ENCODE measurements at regions not wholly inside any gene's neighbourhood (a gene's known extent, or its start where the extent isn't known, plus 50 kb on each side); places are given as distances from the start of the nearest gene placed in this dataset.

- in situ Hi-C loops (cut with HindIII; ENCODE audit: low pct_ligation_motif_present, low sequenced_read_pairs), result no loop called here
- no peaks in the 10 kb centered on the region for H3K36me3 ChIP-seq (replicated peaks)
- DNase-seq, result no peak
- H3K4me3 ChIP-seq (ENCODE audit: low read depth, low read length), result no peak overlapping the region
- no peak overlapping the region for H3K27ac ChIP-seq
- H3K27me3 ChIP-seq (replicated peaks), result no peaks in the 10 kb centered on the region
- no peak for TF ChIP-seq CTCF (IDR thresholded peaks at IDR 0.05; ENCODE audit: low read depth, low read length, missing control alignments)
These were observed 71.1 kb downstream of the MRM1 start for GRCh38 chr17:36672403-36672918.

- H3K27ac ChIP-seq, result no peak overlapping the region
- no peak for TF ChIP-seq CTCF (IDR thresholded peaks at IDR 0.05; ENCODE audit: low read depth, low read length, missing control alignments)
- no peak for DNase-seq
- no peaks in the 10 kb centered on the region for H3K36me3 ChIP-seq (replicated peaks)
- H3K27me3 ChIP-seq (replicated peaks), result no peaks in the 10 kb centered on the region
- in situ Hi-C loops (cut with HindIII; ENCODE audit: low pct_ligation_motif_present, low sequenced_read_pairs), result no loop called here
- no peak overlapping the region for H3K4me3 ChIP-seq (ENCODE audit: low read depth, low read length)
These were observed 71.7 kb downstream of the MRM1 start for GRCh38 chr17:36673068-36673467.

GRCh38 chr17:36673637-36674277, 72.4 kb downstream of the MRM1 start:
- no peak overlapping the region for H3K27ac ChIP-seq
- in situ Hi-C loops (cut with HindIII; ENCODE audit: low pct_ligation_motif_present, low sequenced_read_pairs), result no loop called here
- no peak overlapping the region for H3K4me3 ChIP-seq (ENCODE audit: low read depth, low read length)
- no peak for TF ChIP-seq CTCF (IDR thresholded peaks at IDR 0.05; ENCODE audit: low read depth, low read length, missing control alignments)
- H3K36me3 ChIP-seq (replicated peaks), result no peaks in the 10 kb centered on the region
- no peak for DNase-seq
- no peaks in the 10 kb centered on the region for H3K27me3 ChIP-seq (replicated peaks)

- no peaks in the 10 kb centered on the region for H3K36me3 ChIP-seq (replicated peaks)
- no peaks in the 10 kb centered on the region for H3K27me3 ChIP-seq (replicated peaks)
- no peak overlapping the region for H3K27ac ChIP-seq
- in situ Hi-C loops (cut with HindIII; ENCODE audit: low pct_ligation_motif_present, low sequenced_read_pairs), result no loop called here
- no peak overlapping the region for H3K4me3 ChIP-seq (ENCODE audit: low read depth, low read length)
- no peak for TF ChIP-seq CTCF (IDR thresholded peaks at IDR 0.05; ENCODE audit: low read depth, low read length, missing control alignments)
- DNase-seq, result no peak
These were observed 72.9 kb downstream of the MRM1 start for GRCh38 chr17:36674278-36674650.

- no peak for DNase-seq
- in situ Hi-C loops (cut with HindIII; ENCODE audit: low pct_ligation_motif_present, low sequenced_read_pairs), result no loop called here
- TF ChIP-seq CTCF (IDR thresholded peaks at IDR 0.05; ENCODE audit: low read depth, low read length, missing control alignments), result no peak
These were observed 73.9 kb downstream of the MRM1 start for GRCh38 chr17:36675250-36675649.

GRCh38 chr17:36675786-36676185, 74.4 kb downstream of the MRM1 start:
- Histone ChIP-seq H3K4me3 (ENCODE audit: low read depth, low read length) (no peak overlapping the region), H3K36me3 (replicated peaks) (no peaks in the 10 kb centered on the region), H3K27ac (no peak overlapping the region), H3K27me3 (replicated peaks) (no peaks in the 10 kb centered on the region)
- TF ChIP-seq CTCF (IDR thresholded peaks at IDR 0.05; ENCODE audit: low read depth, low read length, missing control alignments), result no peak
- in situ Hi-C loops (cut with HindIII; ENCODE audit: low pct_ligation_motif_present, low sequenced_read_pairs), result no loop called here
- no peak for DNase-seq

More at GRCh38 chr17:36675250-36675649, 73.9 kb downstream of the MRM1 start:
- H3K27me3 ChIP-seq (replicated peaks), result no peaks in the 10 kb centered on the region
- no peaks in the 10 kb centered on the region for H3K36me3 ChIP-seq (replicated peaks)
- H3K4me3 ChIP-seq (ENCODE audit: low read depth, low read length), result no peak overlapping the region
- H3K27ac ChIP-seq, result no peak overlapping the region
